MM.1S (cell line): ENCODE measurements at regions not wholly inside any gene's neighbourhood (a gene's known extent, or its start where the extent isn't known, plus 50 kb on each side); places are given as distances from the start of the nearest gene placed in this dataset.

Source experiments
- DNase-seq: peaks from one replicate; pipeline ENCODE4 v3.0.0-alpha.2; 2015
- H2AFZ ChIP-seq: fragments of 300-600 bp; sonication (generic); 2 replicates; pipeline ENCODE4 v1.6.0; 2016; ENCODE audit warnings: antibody characterized with exemption, low read length
- H3F3A ChIP-seq: fragments of 300-600 bp; sonication (generic); 2 replicates; pipeline ENCODE4 v1.6.1; 2016; ENCODE audit warnings: mild to moderate bottlenecking, antibody characterized with exemption, low read length, moderate library complexity, mixed read lengths; ENCODE audit not compliant: insufficient read depth
- H3K27ac ChIP-seq: fragments of 300-600 bp; sonication (generic); 2 replicates; pipeline ENCODE4 v1.5.1; 2016; ENCODE audit warnings: mild to moderate bottlenecking, low read length
- H3K27me3 ChIP-seq: fragments of 300-600 bp; sonication (generic); replicated peaks from 2 replicates; pipeline ENCODE4 v1.6.0; 2016; ENCODE audit warnings: low read length; ENCODE audit not compliant: insufficient read depth
- H3K36me3 ChIP-seq: fragments of 300-600 bp; sonication (generic); replicated peaks from 2 replicates; pipeline ENCODE4 v1.6.1; 2016; ENCODE audit warnings: mild to moderate bottlenecking, low read length, mixed read lengths; ENCODE audit not compliant: insufficient read depth
- H3K4me1 ChIP-seq: fragments of 300-600 bp; sonication (generic); 2 replicates; pipeline ENCODE4 v1.6.1; 2016; ENCODE audit warnings: low read length, mixed read lengths
- H3K4me2 ChIP-seq: fragments of 300-600 bp; sonication (generic); 2 replicates; pipeline ENCODE4 v1.6.0; 2016; ENCODE audit warnings: low read depth, low read length
- H3K4me3 ChIP-seq: fragments of 300-600 bp; sonication (generic); 2 replicates; pipeline ENCODE4 v1.5.1; 2016; ENCODE audit warnings: low read length, mixed read lengths
- H3K79me2 ChIP-seq: fragments of 300-600 bp; sonication (generic); 2 replicates; pipeline ENCODE4 v1.6.1; 2016; ENCODE audit warnings: mixed run types, low read length, mixed read lengths
- H3K9ac ChIP-seq: fragments of 300-600 bp; sonication (generic); 2 replicates; pipeline ENCODE4 v1.6.1; 2016; ENCODE audit warnings: low read length, mixed read lengths
- H3K9me2 ChIP-seq: fragments of 300-600 bp; sonication (generic); replicated peaks from 2 replicates; pipeline ENCODE4 v1.6.1; 2016; ENCODE audit warnings: mild to moderate bottlenecking, low read length, mixed read lengths; ENCODE audit not compliant: insufficient read depth
- H3K9me3 ChIP-seq: fragments of 300-600 bp; sonication (generic); replicated peaks from 2 replicates; pipeline ENCODE4 v1.6.1; 2016; ENCODE audit warnings: mild to moderate bottlenecking, low read length, mixed read lengths; ENCODE audit not compliant: insufficient read depth
- H4K20me1 ChIP-seq: fragments of 300-600 bp; sonication (generic); 2 replicates; pipeline ENCODE4 v1.6.1; 2016; ENCODE audit warnings: mild to moderate bottlenecking, low read length, moderate library complexity, mixed read lengths; ENCODE audit not compliant: insufficient read depth
- CTCF ChIP-seq: fragments of 300-600 bp; sonication (generic); IDR thresholded peaks from 2 replicates; pipeline ENCODE4 v1.5.1; 2016; ENCODE audit warnings: antibody characterized with exemption, low read length, mixed read lengths
- EZH2 ChIP-seq: fragments of 300-600 bp; sonication (generic); optimal IDR thresholded peaks from 2 replicates; pipeline ENCODE3; 2017; ENCODE audit warnings: low read depth, mild to moderate bottlenecking, antibody characterized with exemption, low read length, mixed read lengths
- EZH2phosphoT487 ChIP-seq: fragments of 300-600 bp; sonication (generic); IDR thresholded peaks from 2 replicates; pipeline ENCODE4 v1.6.1; 2018; ENCODE audit warnings: antibody characterized with exemption, low read length

- no peak overlapping the region for H3K9ac ChIP-seq
- H3K4me2 ChIP-seq, result no peak overlapping the region
- no peak for TF ChIP-seq CTCF
- no peak for TF ChIP-seq EZH2
- no peak for TF ChIP-seq EZH2phosphoT487
- H3K4me3 ChIP-seq, result no peak overlapping the region
- H3F3A ChIP-seq, result no peaks in the 10 kb centered on the region
- no peaks in the 10 kb centered on the region for H3K36me3 ChIP-seq
- H4K20me1 ChIP-seq, result no peaks in the 10 kb centered on the region
- H3K9me3 ChIP-seq, result no peaks in the 10 kb centered on the region
- no peaks in the 10 kb centered on the region for H3K27me3 ChIP-seq
- H3K27ac ChIP-seq, result no peak overlapping the region
- H3K79me2 ChIP-seq, result no peaks in the 10 kb centered on the region
- no peaks in the 10 kb centered on the region for H3K4me1 ChIP-seq
- DNase-seq, result no peak
- no peaks in the 10 kb centered on the region for H3K9me2 ChIP-seq
- no peak overlapping the region for H2AFZ ChIP-seq
Observed at GRCh38 chr10:2464483-2464882, 602.9 kb upstream of the PFKP start.

- H3K9me2 ChIP-seq, result no peaks in the 10 kb centered on the region
- TF ChIP-seq EZH2, result no peak
- no peak for TF ChIP-seq CTCF
- no peak for TF ChIP-seq EZH2phosphoT487
Observed at GRCh38 chr10:2463316-2463715, 604.0 kb upstream of the PFKP start.

DNA sequence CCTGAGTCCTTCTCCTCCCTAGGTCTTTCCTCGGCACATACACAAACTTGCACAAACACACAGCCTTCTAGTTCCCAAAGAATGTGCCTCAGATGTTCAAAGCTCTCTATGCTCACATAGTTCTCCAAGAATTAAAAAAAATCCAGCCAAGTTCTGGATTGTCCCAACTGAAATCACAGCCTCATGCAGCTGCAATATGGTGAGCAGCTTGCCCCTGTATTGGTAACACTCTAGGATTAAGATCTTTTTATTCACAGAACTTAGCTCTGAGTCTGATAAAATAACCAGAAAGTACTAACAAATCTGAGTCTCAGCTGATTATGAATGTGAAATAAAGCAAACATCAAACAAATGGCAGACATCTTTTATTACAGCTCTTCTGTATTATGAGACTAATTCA is 604.8 kb upstream of the PFKP start:
- Histone ChIP-seq H4K20me1 (no peaks in the 10 kb centered on the region), H3K79me2 (no peaks in the 10 kb centered on the region), H3K4me2 (no peak overlapping the region), H3K4me3 (no peak overlapping the region), H3K27ac (no peak overlapping the region), H3K27me3 (no peaks in the 10 kb centered on the region), H3F3A (no peaks in the 10 kb centered on the region), H3K9me2 (no peaks in the 10 kb centered on the region), H3K36me3 (no peaks in the 10 kb centered on the region), H3K4me1 (no peaks in the 10 kb centered on the region), H3K9ac (no peak overlapping the region), H3K9me3 (no peaks in the 10 kb centered on the region), H2AFZ (no peak overlapping the region)
- no peak for DNase-seq
- no peak for TF ChIP-seq EZH2
- no peak for TF ChIP-seq CTCF

More at GRCh38 chr10:2463316-2463715, 604.0 kb upstream of the PFKP start:
- Histone ChIP-seq H3F3A (no peaks in the 10 kb centered on the region), H3K4me2 (no peak overlapping the region), H2AFZ (no peak overlapping the region), H3K27me3 (no peaks in the 10 kb centered on the region), H3K4me1 (no peaks in the 10 kb centered on the region), H3K36me3 (no peaks in the 10 kb centered on the region), H3K27ac (no peak overlapping the region), H3K79me2 (no peaks in the 10 kb centered on the region), H3K9ac (no peak overlapping the region), H3K9me3 (no peaks in the 10 kb centered on the region), H4K20me1 (no peaks in the 10 kb centered on the region), H3K4me3 (no peak overlapping the region)
- no peak for DNase-seq

- no peaks in the 10 kb centered on the region for H3K9me2 ChIP-seq
- TF ChIP-seq EZH2 (no peak), CTCF (no peak), EZH2phosphoT487 (no peak)
- DNase-seq, result no peak
- no peak overlapping the region for H2AFZ ChIP-seq
- H3K27ac ChIP-seq, result no peak overlapping the region
- H3K27me3 ChIP-seq, result no peaks in the 10 kb centered on the region
- H3K4me1 ChIP-seq, result no peaks in the 10 kb centered on the region
- no peaks in the 10 kb centered on the region for H3F3A ChIP-seq
- H3K4me2 ChIP-seq, result no peak overlapping the region
- H4K20me1 ChIP-seq, result no peaks in the 10 kb centered on the region
- no peaks in the 10 kb centered on the region for H3K36me3 ChIP-seq
- no peak overlapping the region for H3K9ac ChIP-seq
- H3K79me2 ChIP-seq, result no peaks in the 10 kb centered on the region
- H3K4me3 ChIP-seq, result no peak overlapping the region
- H3K9me3 ChIP-seq, result no peaks in the 10 kb centered on the region; the same call in 1 of the 2 replicates
Observed at GRCh38 chr10:2460812-2461211, 606.5 kb upstream of the PFKP start.
